HEK293 (cell line): ENCODE measurements at regions not wholly inside any gene's neighbourhood (a gene's known extent, or its start where the extent isn't known, plus 50 kb on each side); places are given as distances from the start of the nearest gene placed in this dataset.

ENCODE experiments used
- GLI4 ChIP-seq: fragments of 450-650 bp; formaldehyde crosslinking; IDR thresholded peaks from 2 replicates; pipeline ENCODE4 v1.5.1; 2016; ENCODE audit warnings: missing biosample characterization, missing genetic modification characterization
- SP2 ChIP-seq: fragments of 450-650 bp; formaldehyde crosslinking; IDR thresholded peaks from 2 replicates; pipeline ENCODE4 v1.5.1; 2016; ENCODE audit warnings: missing biosample characterization, missing genetic modification characterization
- ZBTB21 ChIP-seq: fragments of 450-650 bp; formaldehyde crosslinking; IDR thresholded peaks from 2 replicates; pipeline ENCODE4 v1.5.1; 2017; ENCODE audit warnings: missing biosample characterization, missing genetic modification characterization
- ZFP3 ChIP-seq: fragments of 450-650 bp; formaldehyde crosslinking; IDR thresholded peaks from 2 replicates; pipeline ENCODE4 v1.5.1; 2016; ENCODE audit warnings: low read depth, missing biosample characterization, missing genetic modification characterization
- ZNF274 ChIP-seq, 2 experiments: fragments of 200-500 bp in 1 of 2; fragments of 450-650 bp in 1 of 2; sonication (Bioruptor generic) in 1 of 2; formaldehyde crosslinking in 1 of 2; IDR thresholded peaks; 2 replicates each; pipeline versions ENCODE4 v1.5.1 to v1.6.1; 2014 to 2016; ENCODE audit warnings: borderline replicate concordance in 1 of 2, inconsistent platforms in 1 of 2, low read length in 1 of 2, missing biosample characterization in 1 of 2, missing genetic modification characterization in 1 of 2
- ZNF324 ChIP-seq: fragments of 450-650 bp; formaldehyde crosslinking; IDR thresholded peaks from 2 replicates; pipeline ENCODE4 v1.5.1; 2016; ENCODE audit warnings: missing biosample characterization, missing genetic modification characterization
- ZNF335 ChIP-seq: fragments of 450-650 bp; formaldehyde crosslinking; conservative IDR thresholded peaks from 2 replicates; pipeline ENCODE4 v1.5.1; 2016; ENCODE audit warnings: missing biosample characterization, missing genetic modification characterization
- ZNF350 ChIP-seq: fragments of 450-650 bp; formaldehyde crosslinking; IDR thresholded peaks from 2 replicates; pipeline ENCODE4 v1.5.0; 2017; ENCODE audit warnings: missing biosample characterization, mild to moderate bottlenecking, missing genetic modification characterization
- ZNF473 ChIP-seq: fragments of 450-650 bp; formaldehyde crosslinking; IDR thresholded peaks from 2 replicates; pipeline ENCODE4 v1.5.1; 2017; ENCODE audit warnings: missing biosample characterization, missing genetic modification characterization
- ZNF792 ChIP-seq: fragments of 450-650 bp; formaldehyde crosslinking; IDR thresholded peaks from 2 replicates; pipeline ENCODE4 v1.5.1; 2016; ENCODE audit warnings: missing biosample characterization, missing genetic modification characterization
- ZNF843 ChIP-seq: fragments of 450-650 bp; formaldehyde crosslinking; IDR thresholded peaks from 2 replicates; pipeline ENCODE4 v1.5.1; 2016; ENCODE audit warnings: missing biosample characterization, missing genetic modification characterization
- TF ChIP-seq, protein P1 (sequence below): fragments of 450-650 bp; formaldehyde crosslinking; IDR thresholded peaks from 2 replicates; pipeline ENCODE4 v1.5.1; 2016; ENCODE audit warnings: missing biosample characterization, missing genetic modification characterization
- TF ChIP-seq, protein P2 (sequence below): fragments of 450-650 bp; formaldehyde crosslinking; IDR thresholded peaks from 2 replicates; pipeline ENCODE4 v1.5.1; 2016; ENCODE audit warnings: missing biosample characterization, missing genetic modification characterization
- TF ChIP-seq, protein P3 (sequence below): fragments of 450-650 bp; IDR thresholded peaks from 2 replicates; pipeline ENCODE4 v1.5.1; 2018; ENCODE audit warnings: missing biosample characterization, mild to moderate bottlenecking, missing genetic modification characterization

DNA sequence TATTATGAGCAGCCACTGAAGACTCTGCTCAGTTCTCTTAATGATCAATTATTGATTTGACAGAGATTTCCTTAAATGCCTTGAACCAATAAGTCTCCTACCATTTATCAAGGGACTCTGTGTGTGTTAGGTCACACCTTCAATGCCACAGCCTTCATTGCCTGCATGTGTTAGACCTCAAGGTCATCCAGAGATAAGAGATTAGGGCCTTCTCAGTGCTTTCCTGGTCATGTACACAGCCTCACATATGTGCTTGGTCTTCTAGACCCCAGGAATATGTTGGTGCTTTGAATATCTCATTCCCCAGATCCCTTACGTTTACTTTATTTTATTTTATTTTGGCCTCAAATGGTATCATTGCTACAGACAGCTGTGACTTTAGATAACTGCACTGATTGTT is 93.0 kb upstream of the CTAGE1 start:
- TF ChIP-seq, protein P1, sequence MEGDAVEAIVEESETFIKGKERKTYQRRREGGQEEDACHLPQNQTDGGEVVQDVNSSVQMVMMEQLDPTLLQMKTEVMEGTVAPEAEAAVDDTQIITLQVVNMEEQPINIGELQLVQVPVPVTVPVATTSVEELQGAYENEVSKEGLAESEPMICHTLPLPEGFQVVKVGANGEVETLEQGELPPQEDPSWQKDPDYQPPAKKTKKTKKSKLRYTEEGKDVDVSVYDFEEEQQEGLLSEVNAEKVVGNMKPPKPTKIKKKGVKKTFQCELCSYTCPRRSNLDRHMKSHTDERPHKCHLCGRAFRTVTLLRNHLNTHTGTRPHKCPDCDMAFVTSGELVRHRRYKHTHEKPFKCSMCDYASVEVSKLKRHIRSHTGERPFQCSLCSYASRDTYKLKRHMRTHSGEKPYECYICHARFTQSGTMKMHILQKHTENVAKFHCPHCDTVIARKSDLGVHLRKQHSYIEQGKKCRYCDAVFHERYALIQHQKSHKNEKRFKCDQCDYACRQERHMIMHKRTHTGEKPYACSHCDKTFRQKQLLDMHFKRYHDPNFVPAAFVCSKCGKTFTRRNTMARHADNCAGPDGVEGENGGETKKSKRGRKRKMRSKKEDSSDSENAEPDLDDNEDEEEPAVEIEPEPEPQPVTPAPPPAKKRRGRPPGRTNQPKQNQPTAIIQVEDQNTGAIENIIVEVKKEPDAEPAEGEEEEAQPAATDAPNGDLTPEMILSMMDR (tag by site-specific recombination), result no peak
- TF ChIP-seq ZNF335 (tag by site-specific recombination), result no peak
- no peak for TF ChIP-seq GLI4 (tag by site-specific recombination)
- TF ChIP-seq, protein P2, sequence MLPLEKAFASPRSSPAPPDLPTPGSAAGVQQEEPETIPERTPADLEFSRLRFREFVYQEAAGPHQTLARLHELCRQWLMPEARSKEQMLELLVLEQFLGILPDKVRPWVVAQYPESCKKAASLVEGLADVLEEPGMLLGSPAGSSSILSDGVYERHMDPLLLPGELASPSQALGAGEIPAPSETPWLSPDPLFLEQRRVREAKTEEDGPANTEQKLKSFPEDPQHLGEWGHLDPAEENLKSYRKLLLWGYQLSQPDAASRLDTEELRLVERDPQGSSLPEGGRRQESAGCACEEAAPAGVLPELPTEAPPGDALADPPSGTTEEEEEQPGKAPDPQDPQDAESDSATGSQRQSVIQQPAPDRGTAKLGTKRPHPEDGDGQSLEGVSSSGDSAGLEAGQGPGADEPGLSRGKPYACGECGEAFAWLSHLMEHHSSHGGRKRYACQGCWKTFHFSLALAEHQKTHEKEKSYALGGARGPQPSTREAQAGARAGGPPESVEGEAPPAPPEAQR (tag by site-specific recombination), result no peak
- TF ChIP-seq SP2 (tag by site-specific recombination), result no peak
- TF ChIP-seq, protein P3, sequence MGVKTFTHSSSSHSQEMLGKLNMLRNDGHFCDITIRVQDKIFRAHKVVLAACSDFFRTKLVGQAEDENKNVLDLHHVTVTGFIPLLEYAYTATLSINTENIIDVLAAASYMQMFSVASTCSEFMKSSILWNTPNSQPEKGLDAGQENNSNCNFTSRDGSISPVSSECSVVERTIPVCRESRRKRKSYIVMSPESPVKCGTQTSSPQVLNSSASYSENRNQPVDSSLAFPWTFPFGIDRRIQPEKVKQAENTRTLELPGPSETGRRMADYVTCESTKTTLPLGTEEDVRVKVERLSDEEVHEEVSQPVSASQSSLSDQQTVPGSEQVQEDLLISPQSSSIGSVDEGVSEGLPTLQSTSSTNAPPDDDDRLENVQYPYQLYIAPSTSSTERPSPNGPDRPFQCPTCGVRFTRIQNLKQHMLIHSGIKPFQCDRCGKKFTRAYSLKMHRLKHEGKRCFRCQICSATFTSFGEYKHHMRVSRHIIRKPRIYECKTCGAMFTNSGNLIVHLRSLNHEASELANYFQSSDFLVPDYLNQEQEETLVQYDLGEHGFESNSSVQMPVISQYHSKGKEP (tag by site-specific recombination), result no peak
- no peak for TF ChIP-seq ZNF792 (tag by site-specific recombination)
- no peak for TF ChIP-seq ZFP3 (tag by site-specific recombination)
- TF ChIP-seq ZNF324 (tag by site-specific recombination), result no peak
- TF ChIP-seq ZBTB21 (tag by site-specific recombination), result no peak
- no peak for TF ChIP-seq ZNF843 (tag by site-specific recombination)
- no peak for TF ChIP-seq ZNF473 (tag by site-specific recombination)
- TF ChIP-seq ZNF350, result no peak
- no peak for TF ChIP-seq ZNF274 (IDR thresholded peaks at IDR 0.05; ENCODE audit: low read length)
- TF ChIP-seq ZNF274 (tag by site-specific recombination; IDR thresholded peaks at IDR 0.05; ENCODE audit: borderline replicate concordance), result no peak
